CD1c-positive myeloid dendritic cell (primary cell): ENCODE measurements at regions not wholly inside any gene's neighbourhood (a gene's known extent, or its start where the extent isn't known, plus 50 kb on each side); places are given as distances from the start of the nearest gene placed in this dataset.
"Not testable (repeated sequence)": the region's sequence is repeated elsewhere in the genome, so short reads cannot be mapped to it uniquely, and the experiment has no call there.

Experiments
- DNase-seq: peaks from one replicate; pipeline ENCODE4 v3.0.0-alpha.2; 2016; ENCODE audit errors: extremely low spot score

DNA sequence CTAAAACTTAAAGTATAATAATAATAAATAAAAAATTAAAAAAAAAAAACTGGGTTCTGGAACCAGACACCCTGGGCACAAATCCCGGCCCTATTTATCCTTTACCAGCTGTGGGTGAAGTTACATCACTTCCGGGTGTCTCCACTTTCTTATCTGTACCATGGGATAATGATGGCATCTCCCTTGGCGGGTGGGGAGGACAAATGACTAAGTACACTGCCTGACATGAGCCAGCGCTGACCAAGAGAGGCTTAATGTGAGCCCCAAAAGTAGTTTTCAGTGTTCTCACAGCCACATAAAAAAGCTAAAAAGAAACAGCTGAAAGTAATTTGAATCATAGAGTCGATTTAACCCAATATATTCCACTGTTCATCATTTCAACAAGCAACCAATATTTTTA lies 424.9 kb downstream of the SOX9 start:
- no peak for DNase-seq

DNA sequence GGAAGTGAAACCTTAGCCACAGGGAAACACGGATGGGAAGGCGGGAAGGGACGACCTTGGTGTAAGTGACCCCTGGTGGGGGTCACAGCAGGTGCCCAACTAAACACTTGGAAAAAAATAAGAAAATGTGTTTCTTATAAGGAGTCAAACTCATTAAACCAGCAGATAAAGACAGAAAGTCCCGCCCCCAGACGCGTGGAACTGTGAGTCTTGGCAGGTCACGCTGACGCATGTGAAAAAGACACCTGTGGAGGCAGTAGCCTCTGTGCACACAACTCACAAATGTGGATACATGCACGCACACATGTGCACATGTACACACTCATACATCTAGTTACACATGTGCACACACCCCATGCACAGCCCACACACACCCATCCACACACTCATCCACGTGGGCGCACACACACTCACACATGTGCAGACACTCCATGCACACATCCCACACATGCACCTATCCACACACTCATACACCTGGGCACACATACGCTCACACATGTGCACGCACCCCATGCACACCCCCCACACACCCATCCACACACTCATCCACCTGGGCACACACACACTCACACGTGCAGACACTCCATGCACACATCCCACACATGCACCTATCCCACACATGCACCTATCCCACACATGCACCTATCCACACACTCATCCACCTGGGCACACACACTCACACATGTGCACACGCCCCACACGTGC lies 432.4 kb downstream of the SOX9 start:
- no peak for DNase-seq

DNA sequence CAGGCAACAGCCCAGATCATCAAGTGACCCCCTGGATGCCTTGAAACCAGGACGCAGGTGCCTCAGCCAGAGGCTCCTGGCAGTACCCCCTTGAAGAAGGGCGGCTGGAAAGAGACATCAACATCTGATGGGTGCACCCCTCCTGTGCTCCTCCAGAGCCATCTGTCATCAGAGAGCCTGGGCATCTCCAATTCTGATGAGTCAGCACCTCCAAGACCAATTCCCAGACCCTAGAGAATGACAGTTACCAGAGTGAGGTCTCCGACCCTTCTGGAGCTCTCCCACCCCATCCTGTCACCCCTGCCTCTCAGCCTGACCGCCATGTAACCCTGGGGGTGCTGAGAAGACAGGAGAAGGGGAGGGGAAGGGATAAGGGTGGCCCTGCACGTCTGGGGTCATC lies 433.7 kb downstream of the SOX9 start:
- DNase-seq = no peak

DNA sequence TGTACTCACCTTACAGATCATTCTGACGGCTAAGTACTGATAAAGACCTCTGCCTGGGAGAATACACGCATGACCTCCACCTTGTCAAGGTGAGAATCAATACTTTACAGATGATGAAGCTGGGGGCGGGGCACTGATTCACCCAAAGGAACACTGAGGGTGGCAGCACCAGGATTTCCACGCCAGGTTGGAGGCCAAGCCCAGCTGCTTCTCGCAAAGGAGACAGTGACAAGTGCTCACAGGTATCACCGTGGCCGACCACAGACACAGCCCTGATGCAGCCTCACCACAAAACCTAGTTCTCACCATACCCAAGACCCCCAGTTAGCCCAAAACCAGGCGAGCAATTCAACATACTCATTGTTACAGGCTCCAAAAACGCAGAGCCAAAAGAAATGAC lies 434.2 kb downstream of the SOX9 start:
- DNase-seq = no peak

DNA sequence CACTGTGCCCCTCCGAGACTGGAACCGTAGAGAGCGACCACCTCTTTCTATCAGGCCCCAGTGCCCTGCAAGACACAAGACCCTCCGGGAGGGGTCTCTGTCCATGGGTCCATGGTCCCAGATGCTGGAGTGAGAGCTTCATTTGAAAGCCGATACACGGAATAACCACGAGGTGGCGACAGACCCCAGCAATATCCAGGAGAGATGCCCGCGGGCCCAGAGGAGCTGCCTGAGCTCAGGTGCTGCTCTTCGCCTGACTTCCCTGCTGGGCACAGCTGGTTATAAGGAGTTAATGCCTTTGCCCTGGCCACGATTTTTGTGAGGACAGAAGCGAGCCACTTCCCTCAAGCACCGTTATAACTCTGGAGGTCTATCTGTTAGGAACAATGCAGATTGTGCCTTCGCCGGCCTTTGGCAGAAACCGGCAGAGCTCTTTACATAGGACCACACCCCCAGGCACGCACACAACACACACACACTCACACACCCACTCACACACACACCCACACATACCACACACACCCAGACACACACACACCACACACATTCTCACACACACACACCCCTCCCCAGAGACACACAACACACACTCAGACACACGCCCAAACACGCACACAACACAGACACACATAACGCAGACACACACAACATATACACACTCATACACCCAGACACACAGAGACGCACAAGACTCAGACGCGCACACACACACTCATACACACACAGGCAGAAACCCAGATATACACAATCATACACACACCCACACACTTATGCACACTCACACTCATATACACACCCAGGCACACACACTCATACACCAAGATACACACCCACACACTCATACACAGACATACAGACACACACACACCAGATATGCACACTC lies 436.4 kb downstream of the SOX9 start:
- DNase-seq = peak; percentile 55

DNA sequence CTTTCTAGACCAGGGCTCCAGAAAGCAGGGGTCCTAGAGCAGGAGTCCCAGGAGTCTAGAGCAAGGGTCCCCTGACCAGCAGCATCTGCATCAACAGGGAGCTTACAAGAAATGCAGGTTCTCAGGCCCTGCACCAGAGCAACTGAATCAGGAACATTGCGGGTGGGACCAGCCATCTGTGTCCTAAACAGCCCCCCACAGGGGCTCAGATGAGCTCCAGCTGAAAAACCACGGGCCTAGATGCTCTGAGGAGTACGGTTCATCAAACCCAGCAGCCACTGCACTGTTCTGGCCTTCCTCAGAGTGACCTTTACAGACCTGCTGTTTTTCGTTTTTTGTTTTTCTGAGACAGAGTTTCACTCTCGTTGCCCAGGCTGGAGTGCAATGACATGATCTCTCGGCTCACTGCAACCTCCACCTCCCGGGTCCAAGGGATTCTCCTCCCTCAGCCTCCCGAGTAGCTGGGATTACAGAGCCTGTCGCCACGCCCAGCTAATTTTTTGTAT lies 438.2 kb downstream of the SOX9 start:
- no peak for DNase-seq

DNA sequence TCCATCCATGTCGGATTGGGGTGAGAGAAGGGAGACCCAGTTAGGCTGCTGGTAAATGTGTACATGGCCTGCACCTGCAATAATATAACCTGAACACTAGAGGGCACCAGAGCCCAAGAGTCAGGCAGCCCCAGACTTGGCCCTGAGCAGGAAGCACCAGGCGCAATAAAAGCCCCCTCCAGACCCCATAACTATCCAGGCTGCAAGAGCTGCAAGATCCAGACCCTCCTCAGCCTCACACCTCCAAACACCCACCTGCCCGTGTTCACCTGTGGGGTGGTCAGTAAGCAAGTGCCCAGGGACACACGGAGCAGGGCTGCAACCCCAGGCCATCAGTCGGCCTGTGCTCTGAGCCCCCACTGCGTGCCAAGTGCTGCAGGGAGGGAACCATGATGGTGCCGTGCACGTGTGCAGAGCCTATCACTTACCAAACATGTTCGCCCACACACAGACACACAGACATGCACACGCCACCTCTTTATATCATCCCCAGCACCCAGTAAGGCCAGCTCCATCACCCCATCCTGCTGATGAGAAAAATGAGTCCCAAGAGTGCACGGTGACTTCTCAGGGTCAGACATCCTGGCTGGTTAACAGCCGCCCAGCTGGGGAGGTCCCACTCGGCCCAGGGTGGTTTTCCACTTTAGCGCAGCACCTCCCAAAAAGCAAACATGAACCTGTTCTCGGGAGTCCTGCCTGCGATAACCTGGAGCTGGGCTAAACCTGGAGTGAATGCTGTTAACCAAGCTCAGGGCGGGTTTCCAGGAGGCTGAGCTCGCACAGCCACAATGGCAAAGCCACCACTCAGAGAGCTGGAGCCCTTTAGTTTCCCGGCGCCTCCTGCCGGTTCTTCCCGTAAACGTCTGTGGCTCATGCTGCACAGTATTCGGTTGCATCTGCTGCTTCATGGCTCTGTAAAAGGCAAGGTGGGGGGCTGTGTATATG lies 439.8 kb downstream of the SOX9 start:
- peak; percentile 39 for DNase-seq

- DNase-seq = no peak
These were observed 440.4 kb downstream of the SOX9 start for GRCh38 chr17:72561266-72561665.

- DNase-seq = no peak
These were observed 440.9 kb downstream of the SOX9 start for GRCh38 chr17:72561680-72562079.

- no peak for DNase-seq
These were observed 441.9 kb downstream of the SOX9 start for GRCh38 chr17:72562615-72563188.

GRCh38 chr17:72563952-72564351 lies 443.1 kb downstream of the SOX9 start:
- DNase-seq = no peak

GRCh38 chr17:72565006-72565405 lies 444.2 kb downstream of the SOX9 start:
- no peak for DNase-seq

DNA sequence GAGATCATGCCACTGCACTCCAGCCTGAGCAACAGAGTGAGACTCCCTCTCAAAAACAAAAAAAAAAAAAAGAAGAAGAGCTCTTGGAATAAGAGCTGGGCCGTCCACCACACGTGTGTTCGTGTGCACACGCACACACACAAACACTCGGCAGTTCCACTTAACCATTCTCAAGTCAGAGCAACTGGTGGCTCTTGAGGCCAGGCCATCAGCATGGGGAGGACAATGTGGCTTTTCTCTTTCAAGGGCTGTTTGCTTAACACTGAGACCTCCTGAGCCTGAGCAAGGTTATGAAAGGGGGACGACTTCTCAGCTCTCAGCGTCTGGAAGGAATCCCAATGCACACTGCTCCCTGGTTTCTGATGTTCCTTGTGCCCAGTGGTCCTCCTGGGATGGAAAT lies 444.9 kb downstream of the SOX9 start:
- DNase-seq = no peak

GRCh38 chr17:72566671-72567484 lies 446.1 kb downstream of the SOX9 start:
- no peak for DNase-seq

GRCh38 chr17:72567774-72568173 lies 447.0 kb downstream of the SOX9 start:
- no peak for DNase-seq

DNA sequence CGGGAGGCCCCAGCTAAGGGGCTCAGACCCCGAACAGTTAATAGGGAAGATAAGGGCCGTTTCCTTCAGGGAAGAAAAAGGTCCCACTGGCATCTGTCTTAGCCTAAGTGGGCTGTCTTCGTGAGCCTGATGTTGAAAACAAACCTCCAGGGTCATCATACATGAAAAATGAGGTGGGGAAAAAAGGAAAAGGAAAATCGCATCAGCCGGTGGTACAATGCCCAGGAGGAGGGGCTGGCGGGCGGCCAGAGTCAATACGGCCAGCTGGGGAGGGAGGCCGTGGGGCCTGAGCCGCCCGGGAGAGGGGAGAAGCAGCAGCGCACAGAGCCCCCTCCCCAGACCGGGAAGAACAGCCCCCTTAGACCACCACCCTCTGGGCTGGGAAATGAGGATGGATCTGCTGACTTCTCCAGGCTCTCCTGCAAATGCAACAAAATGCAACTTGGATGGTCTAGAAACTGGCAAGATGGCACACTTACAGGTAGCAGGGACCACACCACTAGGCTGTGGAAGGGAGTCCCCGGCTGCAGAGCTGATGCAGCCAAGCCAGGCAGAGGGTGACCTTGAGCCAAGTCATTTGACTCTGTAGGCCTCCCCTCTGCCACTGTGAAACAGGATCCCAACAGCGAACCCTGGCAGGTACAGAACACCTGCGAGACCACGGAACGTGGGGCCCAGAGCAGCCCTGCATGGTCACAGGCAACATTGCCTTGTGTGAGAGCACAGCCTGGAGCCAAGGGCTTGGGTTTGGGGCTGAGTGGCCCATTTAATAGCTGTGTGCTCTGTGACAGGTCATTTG lies 448.5 kb downstream of the SOX9 start:
- no peak for DNase-seq

DNA sequence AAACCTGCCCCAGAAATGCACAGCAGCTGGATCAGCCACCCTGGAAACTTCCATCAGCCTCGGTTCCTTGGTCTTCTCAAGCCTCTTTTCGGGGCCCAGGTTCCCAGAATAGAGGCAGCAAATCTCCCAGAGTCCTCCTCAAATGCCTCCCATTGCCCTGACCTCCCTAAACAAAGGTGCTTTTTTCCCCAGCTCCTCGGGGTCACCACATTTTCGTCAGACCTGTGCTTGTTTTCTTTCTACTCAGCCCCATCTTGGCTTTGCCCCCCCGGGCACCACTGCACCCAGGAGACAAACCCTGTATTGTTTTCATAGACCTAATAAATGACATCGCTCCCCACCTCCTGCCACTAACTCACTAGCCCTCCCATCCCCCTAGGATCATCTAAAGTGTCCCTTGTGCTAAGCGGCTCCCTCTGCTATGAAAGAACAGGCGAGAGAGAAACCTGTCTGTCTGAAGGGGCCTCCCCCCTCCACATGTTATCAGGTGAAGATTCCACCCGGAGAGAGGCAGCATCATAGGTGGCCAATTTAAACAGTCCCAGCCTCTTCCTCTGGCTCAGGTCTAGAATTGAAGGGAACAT lies 451.1 kb downstream of the SOX9 start:
- no peak for DNase-seq

GRCh38 chr17:72572604-72573491 lies 452.0 kb downstream of the SOX9 start:
- DNase-seq = no peak

- not testable (repeated sequence) for DNase-seq
These were observed 452.6 kb downstream of the SOX9 start for GRCh38 chr17:72573492-72573801.
